IMR-90 (cell line): ENCODE measurements at regions not wholly inside any gene's neighbourhood (a gene's known extent, or its start where the extent isn't known, plus 50 kb on each side); places are given as distances from the start of the nearest gene placed in this dataset.

Source experiments
- ATAC-seq: fragments of 200-7000 bp; cut with Tn5 transposase; 2 replicates; pipeline ENCODE4 v1.9.1; 2020; ENCODE audit warnings: low read depth, mild to moderate bottlenecking, moderate library complexity
- BruUV-seq: library from RNA; stranded (reverse); fragments of 400-500 nt; replicated peaks from 2 replicates; lab custom pipeline; 2021; lab: Mats Ljungman, UMichigan
- CTCF ChIA-PET: fragments of 300-600 bp; formaldehyde crosslinking; extraction: SDS; loops from one replicate; lab custom pipeline; 2021; ENCODE audit warnings: antibody characterized with exemption; lab: Yijun Ruan, JAX
- POLR2A ChIA-PET: fragments of 300-600 bp; sonication (Branson Sonifier 250); formaldehyde crosslinking; loops from one replicate; lab custom pipeline; 2022; ENCODE audit warnings: antibody characterized with exemption; ENCODE audit not compliant: unreplicated experiment; lab: Charles Lee
- DNase-seq: peaks from one replicate; pipeline ENCODE4 v3.0.0; 2013
- H2AFZ ChIP-seq: replicated peaks from 2 replicates; pipeline ENCODE3; 2013; ENCODE audit warnings: low read length, mild to moderate bottlenecking; ENCODE audit not compliant: poor library complexity
- H2AK5ac ChIP-seq: 2 replicates; pipeline ENCODE4 v1.6.1; 2013; ENCODE audit warnings: low read depth, low read length, inconsistent platforms
- H2AK9ac ChIP-seq: replicated peaks from 2 replicates; pipeline ENCODE3; 2013; ENCODE audit warnings: mild to moderate bottlenecking, low read depth, low read length, moderate library complexity; ENCODE audit not compliant: poor library complexity
- H2BK120ac ChIP-seq: 2 replicates; pipeline ENCODE4 v1.6.1; 2013; ENCODE audit warnings: low read depth, low read length, inconsistent platforms
- H2BK15ac ChIP-seq: 3 replicates; pipeline ENCODE4 v1.6.1; 2013; ENCODE audit warnings: low read depth, low read length, inconsistent platforms
- H2BK20ac ChIP-seq: 2 replicates; pipeline ENCODE4 v1.6.1; 2013; ENCODE audit warnings: low read depth, mild to moderate bottlenecking, inconsistent platforms, low read length, moderate library complexity
- H2BK5ac ChIP-seq: 2 replicates; pipeline ENCODE4 v1.6.1; 2013; ENCODE audit warnings: mild to moderate bottlenecking, low read depth, low read length, inconsistent platforms; ENCODE audit not compliant: poor library complexity, severe bottlenecking
- H3K14ac ChIP-seq: replicated peaks from 2 replicates; pipeline ENCODE4 v1.6.1; 2013; ENCODE audit warnings: low read depth, low read length, inconsistent platforms
- H3K18ac ChIP-seq: 2 replicates; pipeline ENCODE4 v1.6.1; 2013; ENCODE audit warnings: low read depth, low read length, control low read depth
- H3K23ac ChIP-seq: 2 replicates; pipeline ENCODE4 v1.6.1; 2013; ENCODE audit warnings: low read depth, low read length, inconsistent platforms
- H3K27ac ChIP-seq: 2 replicates; pipeline ENCODE4 v1.5.1; 2013; ENCODE audit warnings: mild to moderate bottlenecking, control low read depth, low read length; ENCODE audit not compliant: insufficient read depth
- H3K27me3 ChIP-seq: 2 replicates; pipeline ENCODE4 v1.6.1; 2013; ENCODE audit warnings: low read length; ENCODE audit not compliant: control insufficient read depth, insufficient read depth
- H3K36me3 ChIP-seq: 2 replicates; pipeline ENCODE4 v1.6.1; 2013; ENCODE audit warnings: low read length, mixed read lengths; ENCODE audit not compliant: control insufficient read depth, insufficient read depth
- H3K4ac ChIP-seq: 2 replicates; pipeline ENCODE4 v1.6.1; 2013; ENCODE audit warnings: low read depth, low read length, inconsistent platforms
- H3K4me1 ChIP-seq: 2 replicates; pipeline ENCODE4 v1.6.1; 2013; ENCODE audit warnings: low read length, mixed read lengths; ENCODE audit not compliant: control insufficient read depth, insufficient read depth
- H3K4me2 ChIP-seq: 2 replicates; pipeline ENCODE4 v1.6.1; 2013; ENCODE audit warnings: low read depth, mild to moderate bottlenecking, control low read depth, low read length, moderate library complexity
- H3K4me3 ChIP-seq: 2 replicates; pipeline ENCODE4 v1.5.1; 2013; ENCODE audit warnings: low read depth, mild to moderate bottlenecking, control low read depth, low read length, moderate library complexity; ENCODE audit not compliant: insufficient read depth
- H3K56ac ChIP-seq: 2 replicates; pipeline ENCODE4 v1.6.1; 2013; ENCODE audit warnings: low read length, inconsistent platforms; ENCODE audit not compliant: insufficient read depth; ENCODE audit errors: extremely low read depth
- H3K79me1 ChIP-seq, 2 experiments: 2 replicates each; pipeline ENCODE4 v1.6.1; 2013; ENCODE audit warnings: low read length in 2 of 2, inconsistent platforms in 1 of 2, low read depth in 1 of 2
- H3K9ac ChIP-seq: 2 replicates; pipeline ENCODE4 v1.6.1; 2013; ENCODE audit warnings: low read depth, low read length, control low read depth
- H3K9me1 ChIP-seq: 2 replicates; pipeline ENCODE4 v1.6.1; 2013; ENCODE audit warnings: low read length, inconsistent platforms; ENCODE audit not compliant: insufficient read depth
- H3K9me3 ChIP-seq: 2 replicates; pipeline ENCODE4 v1.6.1; 2013; ENCODE audit warnings: low read length; ENCODE audit not compliant: control insufficient read depth, insufficient read depth
- H4K20me1 ChIP-seq: 2 replicates; pipeline ENCODE4 v1.6.1; 2013; ENCODE audit warnings: low read length, inconsistent platforms; ENCODE audit not compliant: insufficient read depth
- H4K5ac ChIP-seq: 2 replicates; pipeline ENCODE4 v1.6.1; 2013; ENCODE audit warnings: mild to moderate bottlenecking, low read depth, low read length, control low read depth
- H4K8ac ChIP-seq, 2 experiments: 2 replicates each; pipeline ENCODE4 v1.6.1; 2013; ENCODE audit warnings: low read depth in 2 of 2, low read length in 2 of 2, control low read depth in 1 of 2, inconsistent platforms in 1 of 2
- H4K91ac ChIP-seq: 2 replicates; pipeline ENCODE4 v1.6.1; 2013; ENCODE audit warnings: low read depth, low read length, inconsistent platforms; ENCODE audit not compliant: insufficient read depth
- BHLHE40 ChIP-seq: fragments of 150-350 bp; IDR thresholded peaks from 2 replicates; pipeline ENCODE4 v1.6.1; 2016; ENCODE audit warnings: mild to moderate bottlenecking, low read depth, low read length
- CHD1 ChIP-seq: IDR thresholded peaks from 2 replicates; pipeline ENCODE4 v1.6.1; 2012; ENCODE audit warnings: low read depth, low read length, improper control_type of control experiment
- NFE2L2 ChIP-seq: fragments of 150-350 bp; IDR thresholded peaks from 2 replicates; pipeline ENCODE4 v1.6.1; 2016; ENCODE audit warnings: low read depth, mild to moderate bottlenecking, low read length
- POLR2A ChIP-seq: IDR thresholded peaks from 2 replicates; pipeline ENCODE4 v1.6.1; 2012; ENCODE audit warnings: mild to moderate bottlenecking, low read depth, low read length
- RAD21 ChIP-seq: IDR thresholded peaks from 2 replicates; pipeline ENCODE4 v1.6.1; 2012; ENCODE audit warnings: low read length, improper control_type of control experiment
- RCOR1 ChIP-seq: IDR thresholded peaks from 2 replicates; pipeline ENCODE4 v1.6.1; 2012; ENCODE audit warnings: mild to moderate bottlenecking, low read length, improper control_type of control experiment; ENCODE audit not compliant: insufficient replicate concordance
- WGBS, 2 experiments: methylation state at CpG; one replicate each; pipeline versions ENCODE4 v1.1.5 to v1.1.7; 2013; ENCODE audit warnings: missing lambda C conversion rate in 2 of 2; ENCODE audit not compliant: insufficient read length in 1 of 2; ENCODE audit errors: extremely low coverage in 2 of 2; 5-methylcytosine and 5-hydroxymethylcytosine counted together
- dilution Hi-C: fragments of 300-500 bp; cut with HindIII; formaldehyde crosslinking; loops from one replicate; pipeline ENCODE4 v1.14.3; 2018; ENCODE audit warnings: low sequenced_read_pairs; ENCODE audit not compliant: unreplicated experiment
- in situ Hi-C: fragments of 300-500 bp; cut with MboI; formaldehyde crosslinking; loops from 3 replicates; pipeline ENCODE4 v1.14.3; 2019; ENCODE audit warnings: low sequenced_read_pairs, inconsistent platforms, mixed read lengths
- intact Hi-C: fragments of 100-400 bp; cut with micrococcal nuclease; formaldehyde crosslinking; loops from 2 replicates; pipeline ENCODE4 v1.10.0; 2022

DNA sequence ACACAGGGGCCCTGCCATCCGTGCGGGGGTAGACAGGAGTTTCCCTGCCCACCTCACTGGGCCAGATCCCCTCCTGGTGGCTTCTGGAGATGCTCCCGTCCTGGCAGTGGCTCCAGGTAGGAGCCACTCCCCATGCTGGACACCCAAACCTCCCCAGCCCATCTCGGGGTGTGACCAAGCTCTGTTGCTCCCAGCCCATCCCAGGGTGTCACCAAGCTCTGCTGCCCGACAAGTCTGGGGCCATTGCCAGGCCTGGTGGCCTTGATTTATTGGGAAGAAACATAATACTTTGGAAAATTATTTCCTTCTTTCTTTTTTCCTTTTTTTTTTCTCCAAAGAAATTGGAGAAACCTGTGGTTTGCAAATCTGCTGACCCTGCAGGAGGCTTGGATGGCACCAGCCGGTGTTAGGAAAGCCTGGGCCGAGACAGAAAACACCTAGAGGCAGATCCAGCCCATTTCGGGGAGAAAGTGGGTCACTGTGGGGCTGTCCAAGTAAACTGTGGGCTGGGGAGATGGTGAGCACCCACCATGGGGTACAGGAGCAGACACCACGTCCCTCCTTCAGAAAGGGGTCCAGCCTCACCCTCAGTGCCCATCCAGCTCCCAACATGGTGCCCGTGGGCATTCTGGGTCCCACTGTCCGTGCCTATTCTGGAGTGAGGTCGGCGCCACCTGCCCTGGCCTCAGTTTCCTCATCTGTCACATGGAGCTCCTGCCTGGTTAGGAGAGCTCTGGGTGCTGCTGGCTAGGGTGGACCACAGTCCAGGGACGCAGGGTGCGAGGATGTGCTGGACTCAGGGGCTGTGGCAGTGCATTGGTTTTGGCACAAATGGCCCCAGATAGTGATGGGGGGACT is 59.4 kb upstream of the ADRA2C start:
- no peak overlapping the region for H3K23ac ChIP-seq
- H4K5ac ChIP-seq = no peak overlapping the region
- WGBS, 2 experiments = 100% methylated on average over 1 of the region's 15 CpGs; no CpG with 5 or more reads in 1 of the 2 experiments
- ATAC-seq = no peak
- ChIA-PET POLR2A (no interaction called here), CTCF (no interaction called here)
- BruUV-seq = no TSS peak
- dilution Hi-C loops = no loop called here
- no peak overlapping the region for H3K56ac ChIP-seq
- H4K91ac ChIP-seq = no peak overlapping the region
- no peak overlapping the region for H3K4me2 ChIP-seq
- H2BK20ac ChIP-seq = no peak overlapping the region
- no peak overlapping the region for H2BK15ac ChIP-seq
- no peak overlapping the region for H3K4ac ChIP-seq
- no peaks in the 10 kb centered on the region for H3K36me3 ChIP-seq
- no peak overlapping the region for H4K8ac ChIP-seq
- no peak overlapping the region for H3K4me3 ChIP-seq
- intact Hi-C loops = no loop called here
- H3K14ac ChIP-seq = no peak overlapping the region
- in situ Hi-C loops = no loop called here
- no peak overlapping the region for H2AK5ac ChIP-seq
- H2BK5ac ChIP-seq = no peak overlapping the region
- H3K18ac ChIP-seq = no peak overlapping the region
- DNase-seq = no peak
- no peaks in the 10 kb centered on the region for H3K4me1 ChIP-seq
- TF ChIP-seq NFE2L2 (no peak), CHD1 (no peak), BHLHE40 (no peak), POLR2A (no peak), RCOR1 (no peak), RAD21 (no peak)
- no peaks in the 10 kb centered on the region for H3K79me1 ChIP-seq
- H2BK120ac ChIP-seq = no peak overlapping the region
- H2AFZ ChIP-seq = no peak overlapping the region
- H3K9me3 ChIP-seq = no peaks in the 10 kb centered on the region
- H3K9ac ChIP-seq = no peak overlapping the region
- H2AK9ac ChIP-seq = peak overlapping the region; percentile 28
- H3K27ac ChIP-seq = no peak overlapping the region
- H3K9me1 ChIP-seq = no peaks in the 10 kb centered on the region
- no peaks in the 10 kb centered on the region for H4K20me1 ChIP-seq
- peaks cover 53% of the 10 kb centered on the region for H3K27me3 ChIP-seq
